ENCODE measurements at regions not wholly inside any gene's neighbourhood (a gene's known extent, or its start where the extent isn't known, plus 50 kb on each side); places are given as distances from the start of the nearest gene placed in this dataset.
A peak's percentile ranks its signal among the peaks of the same experiment; 100 is the strongest.
"Not testable (repeated sequence)": the region's sequence is repeated elsewhere in the genome, so short reads cannot be mapped to it uniquely, and the experiment has no call there.

DNA sequence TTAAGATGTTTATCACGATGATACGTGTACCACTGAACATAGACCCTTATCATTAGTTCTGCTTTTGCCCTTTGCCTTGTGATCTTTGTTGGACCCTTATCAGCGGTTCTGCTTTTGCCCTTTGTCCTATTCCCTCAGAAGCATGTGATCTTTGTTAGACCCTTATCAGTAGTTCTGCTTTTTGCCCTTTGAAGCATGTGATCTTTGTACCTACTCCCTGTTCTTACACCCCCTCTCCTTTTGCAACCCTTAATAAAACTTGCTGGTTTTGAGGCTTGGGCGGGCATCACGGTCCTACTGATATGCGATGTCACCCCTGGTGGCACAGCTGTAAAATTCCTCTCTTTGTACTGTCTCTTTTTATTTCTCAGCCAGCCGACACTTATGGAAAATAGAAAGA lies 117.0 kb downstream of the SDHAF3 start:
- not testable (repeated sequence) for DNase-seq

DNA sequence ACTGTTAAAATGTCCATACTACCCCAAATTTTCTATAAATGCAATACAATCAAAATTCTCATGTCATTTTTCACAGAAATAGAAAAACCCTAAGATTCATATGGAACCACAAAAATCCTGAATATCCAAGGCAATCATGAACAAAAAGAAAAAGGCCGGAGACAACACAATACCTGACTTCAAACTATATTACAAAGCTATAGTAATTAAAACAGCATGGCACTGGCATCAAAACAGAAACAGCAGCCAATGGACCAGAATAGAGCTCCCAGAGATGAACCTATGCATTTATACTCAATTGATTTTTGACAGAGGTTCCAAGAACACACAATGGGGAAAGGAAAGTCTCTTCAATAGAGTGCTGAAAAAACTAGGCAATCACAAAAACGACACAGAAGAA lies 128.8 kb downstream of the SDHAF3 start:
- no peak for DNase-seq

DNA sequence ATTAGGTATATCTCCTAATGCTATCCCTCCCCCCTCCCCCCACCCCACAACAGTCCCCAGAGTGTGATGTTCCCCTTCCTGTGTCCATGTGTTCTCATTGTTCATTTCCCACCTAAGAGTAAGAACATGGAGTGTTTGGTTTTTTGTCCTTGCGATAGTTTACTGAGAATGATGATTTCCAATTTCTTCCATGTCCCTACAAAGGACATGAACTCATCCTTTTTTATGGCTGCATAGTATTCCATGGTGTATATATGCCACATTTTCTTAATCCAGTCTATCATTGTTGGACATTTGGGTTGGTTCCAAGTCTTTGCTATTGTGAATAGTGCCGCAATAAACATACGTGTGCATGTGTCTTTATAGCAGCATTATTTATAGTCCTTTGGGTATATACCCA lies 140.7 kb downstream of the SDHAF3 start:
- not testable (repeated sequence) for DNase-seq

DNA sequence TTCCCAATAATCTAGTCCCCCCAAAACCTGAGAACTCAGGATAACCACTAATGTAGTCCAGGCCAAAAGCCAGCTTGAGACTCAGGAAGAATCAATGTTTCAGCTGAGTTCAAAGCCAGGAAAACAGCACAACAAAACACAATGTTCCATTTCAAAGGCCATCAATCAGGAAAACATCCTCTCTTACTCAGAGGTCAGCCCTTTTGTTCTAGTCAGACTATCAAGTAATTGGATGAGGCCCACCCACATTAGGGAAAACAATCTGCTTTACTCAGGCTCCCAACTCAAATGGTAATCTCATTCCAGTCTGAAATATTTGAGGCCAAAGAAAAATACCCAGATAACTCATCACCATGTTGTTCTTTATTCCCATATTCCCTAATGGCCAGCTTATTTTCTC lies 152.2 kb downstream of the SDHAF3 start:
- no peak for DNase-seq

DNA sequence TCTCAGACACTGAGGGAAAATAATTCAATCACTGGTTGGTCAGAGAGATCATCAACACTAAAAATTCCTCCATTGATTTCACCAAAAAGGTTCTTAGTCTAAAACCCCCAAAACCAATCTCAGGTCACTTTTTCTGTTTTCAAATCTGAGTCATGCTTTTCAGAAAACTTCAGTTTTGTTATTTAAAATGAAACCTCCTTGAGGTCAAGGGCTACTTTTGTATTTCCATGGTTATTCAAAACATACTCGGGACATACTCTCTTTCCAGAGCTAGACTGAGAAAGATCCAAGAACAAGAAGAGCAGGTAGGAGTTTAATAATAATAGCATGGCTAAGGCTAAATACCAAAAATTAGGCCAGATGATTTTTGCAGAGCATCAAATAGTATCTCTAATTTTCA lies 152.8 kb downstream of the SDHAF3 start:
- no peak for DNase-seq

DNA sequence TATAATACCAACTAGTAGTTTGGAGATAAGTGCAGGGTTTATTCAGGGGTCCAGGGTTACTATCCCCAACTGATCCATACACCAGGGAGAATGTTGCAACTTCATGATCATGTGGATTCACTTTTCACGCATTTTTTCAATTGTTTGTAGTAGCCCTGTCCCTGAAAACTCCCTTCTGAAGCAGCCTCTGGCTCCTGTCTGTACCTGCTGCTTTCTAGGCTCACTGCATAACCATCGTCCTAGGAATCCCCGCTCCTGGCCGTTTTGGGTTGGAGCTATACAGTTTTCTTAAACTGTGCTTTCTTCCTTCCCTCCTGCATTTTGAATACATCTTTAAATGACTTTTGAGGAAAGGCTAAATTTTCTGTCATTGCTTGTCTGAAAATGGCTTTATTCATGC lies 154.1 kb downstream of the SDHAF3 start:
- DNase-seq, result no peak

DNA sequence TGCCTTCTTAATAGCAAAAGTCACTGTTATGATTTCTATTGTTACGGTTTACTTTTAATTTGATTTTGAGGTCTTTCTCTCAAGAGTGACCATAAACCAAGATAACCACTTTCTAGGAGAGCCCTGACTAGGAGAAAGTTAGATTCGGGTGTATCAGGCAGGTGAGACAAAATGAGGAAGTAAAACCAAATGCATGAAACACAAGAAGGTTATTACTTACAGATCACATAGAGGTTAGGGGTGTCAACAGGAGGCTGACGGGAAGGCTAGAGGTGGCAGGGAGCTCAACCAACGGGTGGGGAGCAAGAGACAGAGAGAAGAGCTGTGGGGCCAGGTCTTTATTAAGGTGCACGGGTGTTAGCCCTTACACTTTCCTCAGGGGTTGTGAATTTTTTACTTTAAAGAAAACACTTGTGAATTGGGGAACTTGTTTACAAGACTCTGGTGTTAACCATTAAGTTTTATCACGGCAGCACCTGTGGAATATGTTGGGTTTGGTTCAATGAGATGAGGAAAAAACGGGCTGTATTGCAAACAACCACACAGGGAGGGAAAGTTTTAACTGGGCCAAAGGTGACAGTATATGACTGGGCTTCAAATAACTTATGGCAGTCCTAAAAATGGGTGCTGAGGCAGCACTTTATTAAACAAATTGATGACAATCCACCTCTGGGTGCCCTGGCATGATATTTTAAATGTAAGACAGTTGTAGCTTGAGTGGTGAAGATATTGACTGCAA lies 154.9 kb downstream of the SDHAF3 start:
- DNase-seq, result no peak

DNA sequence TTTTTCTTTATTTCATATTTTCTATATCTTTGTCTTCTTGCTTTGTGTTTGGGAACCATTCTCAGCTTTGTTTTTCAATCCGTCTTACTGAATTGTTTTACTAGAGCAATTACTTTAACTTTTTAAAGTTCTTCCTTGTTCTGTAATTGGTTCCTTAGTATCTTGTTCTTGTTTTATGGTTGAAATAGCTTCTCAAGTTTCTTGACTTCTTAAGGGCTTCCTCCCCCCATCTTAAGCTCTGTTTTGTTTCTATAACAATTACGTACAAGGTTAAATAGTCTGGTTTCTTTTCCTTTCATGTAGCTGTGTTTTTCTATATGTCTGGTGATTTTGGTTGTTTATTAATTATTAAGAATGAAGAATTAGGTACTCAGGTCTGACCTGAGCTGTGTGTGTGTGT lies 158.0 kb downstream of the SDHAF3 start:
- no peak for DNase-seq

DNA sequence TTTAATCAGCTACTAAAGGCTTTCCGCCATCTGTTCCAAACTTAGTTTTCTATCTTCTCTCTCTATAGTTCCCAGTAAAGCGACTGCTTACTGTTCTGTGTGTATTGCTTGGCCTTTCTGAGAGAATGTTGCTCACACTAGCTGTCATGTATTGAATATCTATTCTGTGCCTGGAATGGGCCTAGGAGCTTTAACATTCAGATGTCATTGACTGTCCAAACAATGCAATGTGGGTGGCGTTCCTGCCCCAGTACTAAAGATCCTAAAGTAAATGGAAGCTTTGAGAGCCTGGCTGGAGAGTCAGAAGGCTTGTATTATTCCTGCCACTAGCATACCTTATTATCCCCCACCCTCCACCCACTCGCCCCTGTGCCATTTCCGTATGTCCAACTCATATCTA lies 163.5 kb downstream of the SDHAF3 start:
- no peak for DNase-seq

DNA sequence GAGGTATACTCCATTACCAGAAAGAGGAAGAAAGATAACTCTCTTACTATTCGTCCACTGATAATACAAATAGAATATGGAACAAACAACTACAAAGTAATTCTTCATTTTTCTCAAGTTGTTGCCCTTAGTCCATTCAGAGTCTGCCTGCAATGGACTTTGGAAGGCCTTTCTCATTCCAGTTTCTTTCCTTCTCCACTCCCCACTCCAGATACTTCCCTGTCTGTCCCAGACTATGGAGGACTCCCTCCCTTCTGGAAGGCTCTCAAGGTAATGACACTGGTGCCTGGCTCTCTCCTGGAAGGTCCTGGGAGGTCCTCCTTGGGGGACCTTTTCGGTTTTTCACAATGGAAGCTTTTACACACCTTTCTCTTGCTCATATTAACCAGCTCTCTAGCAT lies 167.8 kb downstream of the SDHAF3 start:
- no peak for DNase-seq

DNA sequence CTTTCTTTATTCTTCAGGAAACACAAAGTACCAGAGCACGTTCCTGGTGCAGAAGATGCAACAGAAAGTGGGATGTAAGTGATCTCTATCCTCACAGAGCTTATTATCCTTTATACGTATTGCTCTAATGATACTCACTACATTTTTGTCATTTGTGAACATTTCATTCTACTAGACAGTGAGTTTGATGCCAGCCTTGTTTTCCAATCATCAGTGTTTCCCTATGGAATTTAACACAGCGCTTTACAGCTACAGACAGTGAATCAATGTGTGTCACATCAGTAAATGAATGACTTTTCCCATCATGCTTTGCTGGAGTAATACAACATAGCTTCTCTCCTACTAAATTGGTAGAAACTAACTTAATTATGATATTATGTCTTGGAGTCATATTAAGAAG lies 175.5 kb downstream of the SDHAF3 start:
- no peak for DNase-seq

DNA sequence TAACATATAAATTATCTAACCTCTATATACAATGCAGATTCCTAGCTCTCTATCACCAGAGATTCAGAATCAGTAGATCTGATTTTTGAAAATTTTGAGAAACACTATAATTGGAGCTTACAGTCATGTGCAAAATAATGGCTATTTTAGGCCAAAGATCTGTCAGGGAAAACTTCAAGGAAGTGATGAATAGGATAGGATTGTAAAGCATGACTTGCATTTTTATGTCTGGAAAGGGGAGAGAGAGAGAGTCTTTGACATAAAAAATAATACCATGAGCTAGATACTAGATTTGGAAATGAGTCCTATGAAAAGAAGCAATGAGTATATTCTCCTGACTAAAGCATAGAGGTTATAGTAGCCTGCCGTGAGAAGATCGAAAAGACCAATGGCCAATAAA lies 181.1 kb downstream of the SDHAF3 start:
- DNase-seq, result no peak

DNA sequence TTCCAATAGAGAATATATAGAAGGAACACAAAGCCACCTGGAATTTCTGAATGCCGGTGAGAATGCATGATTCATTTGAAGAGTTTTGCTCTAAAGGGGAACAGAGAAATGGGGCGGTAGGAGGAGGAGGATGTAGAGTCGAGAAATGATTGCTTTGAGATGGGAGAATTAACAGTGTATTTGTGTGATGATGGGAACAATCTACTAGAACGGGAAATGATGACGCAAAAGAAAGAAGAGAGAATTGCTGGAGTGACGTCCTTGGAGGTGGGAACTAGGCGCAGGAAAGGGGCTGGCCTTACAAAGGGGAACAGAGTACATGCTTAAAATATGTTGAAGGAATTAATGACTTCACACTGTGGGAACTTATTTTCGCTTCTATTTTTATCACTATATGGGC lies 188.1 kb downstream of the SDHAF3 start:
- no peak for DNase-seq

- DNase-seq, result no peak
Observed at GRCh38 chr7:97307521-97308108, 190.1 kb downstream of the SDHAF3 start.

GRCh38 chr7:97313900-97314299 lies 196.4 kb downstream of the SDHAF3 start:
- no peak for DNase-seq

GRCh38 chr7:97317575-97317974 lies 200.1 kb downstream of the SDHAF3 start:
- no peak for DNase-seq

- peak in 1 of 58 donors; percentile 11 for DNase-seq
Observed at GRCh38 chr7:97329871-97330270, 212.4 kb downstream of the SDHAF3 start.

DNA sequence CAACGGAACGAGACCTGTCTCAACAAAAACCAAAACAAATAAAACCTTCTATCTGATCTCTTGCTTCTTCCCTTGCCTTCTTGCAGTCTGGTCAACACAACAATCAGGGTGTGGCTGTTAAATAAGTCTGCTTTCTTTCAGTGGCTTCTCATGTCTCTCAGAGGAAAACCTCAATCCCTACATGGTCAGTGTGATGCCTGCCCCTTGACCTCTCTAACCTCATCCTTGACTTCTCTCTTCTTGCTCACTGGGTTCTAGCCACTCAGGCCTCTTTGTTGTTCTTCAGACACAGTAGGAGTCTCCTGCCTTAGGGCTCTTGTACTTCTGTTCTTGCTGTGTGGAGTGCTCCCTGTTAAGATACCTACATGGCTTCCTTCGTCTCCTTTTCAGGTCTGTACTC lies 220.4 kb downstream of the SDHAF3 start:
- DNase-seq, result no peak

DNA sequence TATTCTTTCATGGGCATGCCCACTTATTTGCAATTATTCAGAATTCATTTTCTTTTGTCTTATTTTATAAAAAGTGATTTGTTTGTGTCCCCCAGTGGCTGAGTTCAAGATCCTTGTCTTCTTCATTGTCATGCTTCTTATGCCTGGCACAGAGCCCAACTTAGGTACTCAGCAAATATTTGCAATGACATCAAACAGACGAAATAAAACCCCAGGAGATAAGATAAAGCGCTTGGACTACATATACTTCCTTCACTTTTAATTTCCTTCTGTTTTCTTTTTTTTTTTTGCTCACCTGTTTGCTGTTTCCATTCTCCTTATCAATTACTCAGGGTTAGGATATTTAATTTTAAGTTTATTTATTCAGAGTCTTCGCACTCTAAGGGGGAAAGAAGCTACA lies 225.0 kb downstream of the SDHAF3 start:
- no peak for DNase-seq

DNA sequence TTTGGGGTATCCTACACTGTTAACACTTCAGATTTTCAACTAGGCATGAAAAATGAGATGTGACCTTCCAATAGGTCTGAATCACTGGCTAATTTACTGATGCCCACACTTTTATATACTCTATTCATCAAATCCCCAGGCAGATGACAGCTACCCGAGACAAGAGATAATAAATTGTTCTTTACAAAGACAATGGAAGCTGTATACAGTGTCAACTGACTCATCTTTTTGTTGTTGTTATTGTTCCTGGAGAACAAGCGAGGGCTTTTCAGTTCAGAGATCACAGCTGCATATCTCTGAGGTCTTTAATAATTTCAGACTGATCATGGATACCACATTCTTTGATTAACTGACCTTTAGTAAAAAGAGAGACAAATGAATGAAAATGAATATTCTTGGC lies 228.9 kb downstream of the SDHAF3 start:
- peak in 7 of 58 donors; percentile 3 to 75 (median 8) for DNase-seq

- no peak for DNase-seq
Observed at GRCh38 chr7:97351488-97351887, 234.0 kb downstream of the SDHAF3 start.

- DNase-seq, result no peak
Observed at GRCh38 chr7:97357459-97357858, 240.0 kb downstream of the SDHAF3 start.

GRCh38 chr7:97372882-97373281 lies 255.4 kb downstream of the SDHAF3 start:
- no peak for DNase-seq

DNA sequence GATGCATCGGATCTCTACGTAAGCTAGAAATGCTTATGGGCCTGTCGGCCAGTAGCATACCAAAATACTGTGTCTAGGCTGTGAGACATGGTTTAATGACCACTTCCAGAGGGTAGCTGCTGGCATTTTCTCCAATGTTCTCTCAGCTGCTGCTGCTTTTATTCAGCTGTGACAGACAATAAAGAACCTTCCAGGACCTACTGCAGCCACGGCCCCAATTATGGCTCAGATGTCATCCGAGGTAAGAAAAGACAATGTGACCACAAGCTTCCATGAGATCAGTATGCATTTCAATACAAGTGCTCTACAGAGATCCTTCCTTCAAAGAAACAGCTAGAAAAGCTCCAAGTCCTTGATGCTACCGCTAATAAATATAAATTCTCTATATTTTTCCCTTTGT lies 256.2 kb downstream of the SDHAF3 start:
- no peak for DNase-seq

All from anterior cingulate cortex (tissue), 58 donors.